ENCODE measurements at regions not wholly inside any gene's neighbourhood (a gene's known extent, or its start where the extent isn't known, plus 50 kb on each side); places are given as distances from the start of the nearest gene placed in this dataset.

GRCh38 chr14:43172899-43173548 lies 1334.1 kb downstream of the FSCB start:
- ChIA-PET POLR2A (no interaction called here), CTCF (no interaction called here)
- no peak for DNase-seq (ENCODE audit: low read depth, low spot score)
- no peak overlapping the region for H3K4me3 ChIP-seq (ENCODE audit: low read depth, low read length)
- TF ChIP-seq, protein P1, sequence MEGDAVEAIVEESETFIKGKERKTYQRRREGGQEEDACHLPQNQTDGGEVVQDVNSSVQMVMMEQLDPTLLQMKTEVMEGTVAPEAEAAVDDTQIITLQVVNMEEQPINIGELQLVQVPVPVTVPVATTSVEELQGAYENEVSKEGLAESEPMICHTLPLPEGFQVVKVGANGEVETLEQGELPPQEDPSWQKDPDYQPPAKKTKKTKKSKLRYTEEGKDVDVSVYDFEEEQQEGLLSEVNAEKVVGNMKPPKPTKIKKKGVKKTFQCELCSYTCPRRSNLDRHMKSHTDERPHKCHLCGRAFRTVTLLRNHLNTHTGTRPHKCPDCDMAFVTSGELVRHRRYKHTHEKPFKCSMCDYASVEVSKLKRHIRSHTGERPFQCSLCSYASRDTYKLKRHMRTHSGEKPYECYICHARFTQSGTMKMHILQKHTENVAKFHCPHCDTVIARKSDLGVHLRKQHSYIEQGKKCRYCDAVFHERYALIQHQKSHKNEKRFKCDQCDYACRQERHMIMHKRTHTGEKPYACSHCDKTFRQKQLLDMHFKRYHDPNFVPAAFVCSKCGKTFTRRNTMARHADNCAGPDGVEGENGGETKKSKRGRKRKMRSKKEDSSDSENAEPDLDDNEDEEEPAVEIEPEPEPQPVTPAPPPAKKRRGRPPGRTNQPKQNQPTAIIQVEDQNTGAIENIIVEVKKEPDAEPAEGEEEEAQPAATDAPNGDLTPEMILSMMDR (IDR thresholded peaks at IDR 0.05; ENCODE audit: insufficient read depth, low read length, missing control alignments): no peak

- no peak overlapping the region for H3K4me3 ChIP-seq (ENCODE audit: low read depth, low read length)
- TF ChIP-seq, protein P1 (IDR thresholded peaks at IDR 0.05; ENCODE audit: insufficient read depth, low read length, missing control alignments): no peak
- POLR2A ChIA-PET: no interaction called here
- CTCF ChIA-PET: no interaction called here
- DNase-seq (ENCODE audit: low read depth, low spot score): no peak
These were observed 1337.4 kb downstream of the FSCB start for GRCh38 chr14:43169722-43170121.

DNA sequence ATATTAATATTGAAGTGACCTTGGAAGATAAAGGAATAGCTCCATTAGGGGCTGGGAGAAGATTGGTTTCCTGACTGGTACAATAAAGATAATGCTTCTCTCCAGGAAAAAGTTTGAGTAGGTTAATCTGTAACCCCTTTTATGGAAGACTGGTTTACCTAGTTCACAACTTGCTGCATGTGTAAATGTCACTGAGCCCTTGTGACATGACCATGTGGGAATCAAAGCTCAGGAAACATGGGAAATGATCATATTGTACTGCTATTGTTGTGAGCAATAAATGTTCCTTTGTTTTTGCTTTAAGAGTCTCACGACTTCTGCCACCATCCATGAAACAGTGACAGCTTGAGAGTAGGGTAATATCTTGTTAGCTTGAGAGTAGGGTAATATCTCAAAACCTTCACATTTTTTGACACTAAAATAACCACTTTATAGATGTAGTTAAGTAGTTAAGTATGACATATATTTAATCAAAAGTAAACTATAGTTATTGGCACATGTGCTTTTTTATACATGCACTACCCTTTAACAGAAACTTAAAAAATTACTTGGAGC lies 1338.6 kb downstream of the FSCB start:
- ChIA-PET POLR2A (no interaction called here), CTCF (no interaction called here)
- no peak for DNase-seq (ENCODE audit: low read depth, low spot score)
- TF ChIP-seq, protein P1 (IDR thresholded peaks at IDR 0.05; ENCODE audit: insufficient read depth, low read length, missing control alignments): no peak
- no peak overlapping the region for H3K4me3 ChIP-seq (ENCODE audit: low read depth, low read length)

GRCh38 chr14:43166163-43166562 lies 1340.9 kb downstream of the FSCB start:
- CTCF ChIA-PET: no interaction called here
- no peak for DNase-seq (ENCODE audit: low read depth, low spot score)
- TF ChIP-seq, protein P1 (IDR thresholded peaks at IDR 0.05; ENCODE audit: insufficient read depth, low read length, missing control alignments): no peak
- H3K4me3 ChIP-seq (ENCODE audit: low read depth, low read length): no peak overlapping the region
- POLR2A ChIA-PET: no interaction called here

DNA sequence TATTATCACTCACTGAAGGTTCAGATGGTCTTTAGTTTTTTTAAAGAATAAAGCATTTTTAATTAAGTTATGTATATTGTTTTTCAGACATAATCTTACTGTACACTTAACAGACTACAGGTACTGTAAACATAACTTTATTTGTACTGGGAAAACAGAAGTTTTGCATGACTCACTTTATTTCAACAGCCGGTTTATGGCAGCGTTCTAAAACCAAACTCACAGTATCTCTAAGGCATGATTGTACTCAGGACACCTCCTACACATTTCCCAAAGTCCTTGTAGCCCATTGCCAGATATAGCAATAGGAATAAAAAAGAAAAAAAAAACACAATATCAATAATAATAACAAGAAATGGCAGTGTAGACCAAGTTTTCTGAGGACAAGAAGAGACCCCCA lies 1341.4 kb downstream of the FSCB start:
- no peak for DNase-seq (ENCODE audit: low read depth, low spot score)
- POLR2A ChIA-PET: no interaction called here
- TF ChIP-seq, protein P1 (IDR thresholded peaks at IDR 0.05; ENCODE audit: insufficient read depth, low read length, missing control alignments): no peak
- CTCF ChIA-PET: no interaction called here
- no peak overlapping the region for H3K4me3 ChIP-seq (ENCODE audit: low read depth, low read length)

GRCh38 chr14:43161477-43161876 lies 1345.6 kb downstream of the FSCB start:
- ChIA-PET POLR2A (no interaction called here), CTCF (no interaction called here)
- TF ChIP-seq, protein P1 (IDR thresholded peaks at IDR 0.05; ENCODE audit: insufficient read depth, low read length, missing control alignments): no peak
- no peak for DNase-seq (ENCODE audit: low read depth, low spot score)
- no peak overlapping the region for H3K4me3 ChIP-seq (ENCODE audit: low read depth, low read length)
